ENCODE measurements at regions not wholly inside any gene's neighbourhood (a gene's known extent, or its start where the extent isn't known, plus 50 kb on each side); places are given as distances from the start of the nearest gene placed in this dataset.

DNA sequence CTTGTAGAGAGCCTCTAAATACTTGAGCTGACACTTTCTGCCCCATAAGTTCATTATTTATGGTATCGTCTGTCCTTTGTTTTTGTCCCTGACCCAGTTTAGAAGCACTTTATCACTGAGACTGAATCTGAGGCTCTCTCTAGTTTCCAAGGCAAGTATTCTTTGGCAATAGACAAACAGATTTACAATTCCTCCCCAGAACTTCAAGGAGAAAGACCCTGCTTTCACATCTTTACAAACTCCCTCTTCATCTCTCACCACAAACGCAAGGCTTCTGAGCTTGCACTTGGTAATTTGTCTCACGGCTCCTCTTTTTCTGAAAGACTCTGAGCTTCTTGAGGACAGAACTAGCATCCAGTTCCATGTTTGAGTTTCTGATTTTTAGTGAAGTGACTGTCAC is 49.8 kb upstream of the PARP11 start:
- TF ChIP-seq CTCF (IDR thresholded peaks at IDR 0.05) = no peak
- TF ChIP-seq, protein P1, sequence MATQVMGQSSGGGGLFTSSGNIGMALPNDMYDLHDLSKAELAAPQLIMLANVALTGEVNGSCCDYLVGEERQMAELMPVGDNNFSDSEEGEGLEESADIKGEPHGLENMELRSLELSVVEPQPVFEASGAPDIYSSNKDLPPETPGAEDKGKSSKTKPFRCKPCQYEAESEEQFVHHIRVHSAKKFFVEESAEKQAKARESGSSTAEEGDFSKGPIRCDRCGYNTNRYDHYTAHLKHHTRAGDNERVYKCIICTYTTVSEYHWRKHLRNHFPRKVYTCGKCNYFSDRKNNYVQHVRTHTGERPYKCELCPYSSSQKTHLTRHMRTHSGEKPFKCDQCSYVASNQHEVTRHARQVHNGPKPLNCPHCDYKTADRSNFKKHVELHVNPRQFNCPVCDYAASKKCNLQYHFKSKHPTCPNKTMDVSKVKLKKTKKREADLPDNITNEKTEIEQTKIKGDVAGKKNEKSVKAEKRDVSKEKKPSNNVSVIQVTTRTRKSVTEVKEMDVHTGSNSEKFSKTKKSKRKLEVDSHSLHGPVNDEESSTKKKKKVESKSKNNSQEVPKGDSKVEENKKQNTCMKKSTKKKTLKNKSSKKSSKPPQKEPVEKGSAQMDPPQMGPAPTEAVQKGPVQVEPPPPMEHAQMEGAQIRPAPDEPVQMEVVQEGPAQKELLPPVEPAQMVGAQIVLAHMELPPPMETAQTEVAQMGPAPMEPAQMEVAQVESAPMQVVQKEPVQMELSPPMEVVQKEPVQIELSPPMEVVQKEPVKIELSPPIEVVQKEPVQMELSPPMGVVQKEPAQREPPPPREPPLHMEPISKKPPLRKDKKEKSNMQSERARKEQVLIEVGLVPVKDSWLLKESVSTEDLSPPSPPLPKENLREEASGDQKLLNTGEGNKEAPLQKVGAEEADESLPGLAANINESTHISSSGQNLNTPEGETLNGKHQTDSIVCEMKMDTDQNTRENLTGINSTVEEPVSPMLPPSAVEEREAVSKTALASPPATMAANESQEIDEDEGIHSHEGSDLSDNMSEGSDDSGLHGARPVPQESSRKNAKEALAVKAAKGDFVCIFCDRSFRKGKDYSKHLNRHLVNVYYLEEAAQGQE (IDR thresholded peaks at IDR 0.05) = no peak
- no peak for TF ChIP-seq POLR2A (IDR thresholded peaks at IDR 0.05; ENCODE audit: low read length)
- TF ChIP-seq NPAS2 (CRISPR knock-in tag; IDR thresholded peaks at IDR 0.05; ENCODE audit: borderline replicate concordance) = no peak
- TF ChIP-seq GATA3 (IDR thresholded peaks at IDR 0.05; ENCODE audit: borderline replicate concordance) = no peak
- TF ChIP-seq PHF8 (IDR thresholded peaks at IDR 0.05; ENCODE audit: borderline replicate concordance, low read depth) = no peak
- TF ChIP-seq EHMT2 (IDR thresholded peaks at IDR 0.05; ENCODE audit: low read depth) = no peak
- no peak for TF ChIP-seq CHD4 (IDR thresholded peaks at IDR 0.05; ENCODE audit: borderline replicate concordance)
